ENCODE measurements at regions not wholly inside any gene's neighbourhood (a gene's known extent, or its start where the extent isn't known, plus 50 kb on each side); places are given as distances from the start of the nearest gene placed in this dataset.

- Mint-ChIP-seq H3K4me1 (ENCODE audit: low read depth) (peaks cover 33% of the 10 kb centered on the region), H3K36me3 (ENCODE audit: low read depth) (no peaks in the 10 kb centered on the region), H3K27me3 (no peaks in the 10 kb centered on the region), H3K4me3 (peak overlapping the region; percentile 91), H3K9me3 (no peaks in the 10 kb centered on the region), H3K27ac (no peak overlapping the region)
- ChIA-PET POLR2A (interaction anchor here (0.8 to 4.8 kb wide), 9 partner anchors 19 to 343 kb away, joined by 3 to 61 read pairs (median 11); partner anchors contain the start of gene UBL3), CTCF (interaction anchor here (0.6 to 6.1 kb wide), 10 partner anchors 8 to 605 kb away, joined by 3 to 100 read pairs (median 9); partner anchors contain the start of gene UBL3)
- Histone ChIP-seq H3K4me1 (ENCODE audit: insufficient read depth, low read length) (peaks cover 19% of the 10 kb centered on the region), H3K27me3 (ENCODE audit: control insufficient read depth in 1 of 2, insufficient read depth in 2 of 2, low read length in 2 of 2) (no peaks in the 10 kb centered on the region), H3K9me3 (ENCODE audit: control insufficient read depth in 1 of 2, insufficient read depth in 1 of 2, low read length in 2 of 2) (no peaks in the 10 kb centered on the region), H3K27ac (ENCODE audit: low read depth in 1 of 2, low read length in 2 of 2) (no peak overlapping the region), H3K4me3 (ENCODE audit: low read length) (no peak overlapping the region), H3K36me3 (ENCODE audit: insufficient read depth, low read length) (no peaks in the 10 kb centered on the region)
- TF ChIP-seq CTCF (IDR thresholded peaks at IDR 0.05), result no peak
- intact Hi-C loops (cut with DNase I, micrococcal nuclease), result loop anchor here (1.0 to 5.0 kb wide), 6 partner anchors 156 to 516 kb away; partner anchors contain the start of gene SLC7A1 (in 1 of the 2)
- DNase-seq, result no peak
- no peak for ATAC-seq (ENCODE audit: poor library complexity)
Measured at GRCh38 chr13:30113551-30113950, 193.8 kb downstream of the KATNAL1 start.

GRCh38 chr13:30112602-30113435 is 194.5 kb downstream of the KATNAL1 start:
- peak; percentile 98 for TF ChIP-seq CTCF (IDR thresholded peaks at IDR 0.05)
- intact Hi-C loops (cut with DNase I, micrococcal nuclease), result loop anchor here (1.0 to 5.0 kb wide), 7 partner anchors 156 to 516 kb away; partner anchors contain the start of gene SLC7A1 (in 1 of the 2)
- Histone ChIP-seq H3K4me1 (ENCODE audit: insufficient read depth, low read length) (peaks cover 19% of the 10 kb centered on the region), H3K4me3 (ENCODE audit: low read length) (peak overlapping the region; percentile 11), H3K9me3 (ENCODE audit: control insufficient read depth in 1 of 2, insufficient read depth in 1 of 2, low read length in 2 of 2) (no peaks in the 10 kb centered on the region), H3K27ac (ENCODE audit: low read depth in 1 of 2, low read length in 2 of 2) (no peak overlapping the region), H3K36me3 (ENCODE audit: insufficient read depth, low read length) (no peaks in the 10 kb centered on the region), H3K27me3 (ENCODE audit: control insufficient read depth in 1 of 2, insufficient read depth in 2 of 2, low read length in 2 of 2) (no peaks in the 10 kb centered on the region)
- peak; percentile 75 for ATAC-seq (ENCODE audit: poor library complexity)
- Mint-ChIP-seq H3K9me3 (no peaks in the 10 kb centered on the region), H3K4me3 (peak overlapping the region; percentile 91), H3K36me3 (ENCODE audit: low read depth) (no peaks in the 10 kb centered on the region), H3K27me3 (no peaks in the 10 kb centered on the region), H3K4me1 (ENCODE audit: low read depth) (peaks cover 28% of the 10 kb centered on the region), H3K27ac (no peak overlapping the region)
- ChIA-PET CTCF (interaction anchor here (0.5 to 6.1 kb wide), 18 partner anchors 9 to 604 kb away, joined by 3 to 100 read pairs (median 4); partner anchors contain the start of gene UBL3), POLR2A (interaction anchor here (0.7 to 4.8 kb wide), 10 partner anchors 20 to 342 kb away, joined by 3 to 61 read pairs (median 4); partner anchors contain the start of gene UBL3)
- peak; percentile 66 to 90 (median 78) for DNase-seq

DNA sequence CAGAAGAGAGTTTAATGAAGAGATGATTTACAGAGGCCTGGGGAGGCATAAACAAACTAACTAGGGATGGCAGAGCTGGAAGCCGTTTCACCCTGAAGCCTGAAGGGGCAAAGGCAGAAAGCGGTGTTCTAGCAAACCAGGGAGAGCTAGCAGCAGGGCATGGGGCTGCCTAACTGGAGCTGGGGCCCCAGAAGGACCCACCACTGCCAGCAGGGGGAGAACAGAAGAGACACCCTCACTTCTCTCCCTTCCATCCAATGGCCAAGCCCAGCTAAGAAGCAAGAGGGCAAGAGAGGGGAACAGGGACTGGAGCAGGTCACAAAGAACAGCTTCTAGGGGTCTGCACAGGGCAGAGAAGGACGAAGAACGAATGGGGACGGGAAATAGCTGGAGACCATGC is 195.5 kb downstream of the KATNAL1 start:
- ChIA-PET POLR2A (interaction anchor here (0.9 to 4.8 kb wide), 4 partner anchors 158 to 341 kb away, joined by 3 to 61 read pairs (median 29); partner anchors contain the start of gene UBL3), CTCF (interaction anchor here (1.4 to 6.1 kb wide), 6 partner anchors 20 to 603 kb away, joined by 6 to 100 read pairs (median 34); partner anchors contain the start of gene UBL3)
- Mint-ChIP-seq H3K4me3 (no peak overlapping the region), H3K9me3 (no peaks in the 10 kb centered on the region), H3K4me1 (ENCODE audit: low read depth) (peaks cover 28% of the 10 kb centered on the region), H3K27ac (no peak overlapping the region), H3K27me3 (no peaks in the 10 kb centered on the region), H3K36me3 (ENCODE audit: low read depth) (no peaks in the 10 kb centered on the region)
- no peaks in the 10 kb centered on the region for H3K36me3 ChIP-seq (ENCODE audit: insufficient read depth, low read length)
- no peak overlapping the region for H3K27ac ChIP-seq (ENCODE audit: low read depth in 1 of 2, low read length in 2 of 2)
- no peak overlapping the region for H3K4me3 ChIP-seq (ENCODE audit: low read length)
- no peaks in the 10 kb centered on the region for H3K9me3 ChIP-seq (ENCODE audit: control insufficient read depth in 1 of 2, insufficient read depth in 1 of 2, low read length in 2 of 2)
- intact Hi-C loops (cut with DNase I, micrococcal nuclease), result loop anchor here (1.0 to 5.0 kb wide), 4 partner anchors 155 to 515 kb away; partner anchors contain the start of gene SLC7A1 (in 1 of the 2)
- H3K4me1 ChIP-seq (ENCODE audit: insufficient read depth, low read length), result peaks cover 19% of the 10 kb centered on the region
- DNase-seq, result peak in 2 of 14 experiments; percentile 16 to 37
- ATAC-seq (ENCODE audit: poor library complexity), result no peak
- no peak for TF ChIP-seq CTCF (IDR thresholded peaks at IDR 0.05)
- no peaks in the 10 kb centered on the region for H3K27me3 ChIP-seq (ENCODE audit: control insufficient read depth in 1 of 2, insufficient read depth in 2 of 2, low read length in 2 of 2)
